Activated T-helper 1 cell treated with anti-CD3 and anti-CD28 coated beads, Interleukin-12 subunit alpha, Interleukin-12 subunit beta, Interleukin-2, Interleukin-4 antibody, amounts not matched to agents 30 ng/mL and 10 ng/mL and 1 ng/mL, durations not matched to agents 14 hours and 24 hours and 36 hours (primary cell): ENCODE measurements at regions not wholly inside any gene's neighbourhood (a gene's known extent, or its start where the extent isn't known, plus 50 kb on each side); places are given as distances from the start of the nearest gene placed in this dataset.
"Not testable (repeated sequence)": the region's sequence is repeated elsewhere in the genome, so short reads cannot be mapped to it uniquely, and the experiment has no call there.

ENCODE experiments used
- DNase-seq: peaks from one replicate; pipeline ENCODE4 v3.0.0; 2021; ENCODE audit warnings: low spot score
- H3K27ac Mint-ChIP-seq: one replicate; pipeline ENCODE4 v1.8.0; 2021; ENCODE audit warnings: mild to moderate bottlenecking, mixed read lengths
- H3K27me3 Mint-ChIP-seq: one replicate; pipeline ENCODE4 v1.8.0; 2022; ENCODE audit warnings: mild to moderate bottlenecking, moderate library complexity, mixed read lengths; ENCODE audit not compliant: insufficient read depth
- H3K36me3 Mint-ChIP-seq: one replicate; pipeline ENCODE4 v1.8.0; 2021; ENCODE audit warnings: low read depth, mixed read lengths
- H3K4me1 Mint-ChIP-seq: one replicate; pipeline ENCODE4 v1.8.0; 2021; ENCODE audit warnings: low read depth, mixed read lengths
- H3K4me3 Mint-ChIP-seq: one replicate; pipeline ENCODE4 v1.8.0; 2021; ENCODE audit warnings: mild to moderate bottlenecking, moderate library complexity, mixed read lengths
- H3K9me3 Mint-ChIP-seq: one replicate; pipeline ENCODE4 v1.8.0; 2021; ENCODE audit warnings: mixed read lengths
- intact Hi-C: fragments of 100-400 bp; cut with micrococcal nuclease; formaldehyde crosslinking; loops from one replicate; pipeline ENCODE4 v1.15.1; 2024

GRCh38 chr2:209239585-209239938 is 184.3 kb upstream of the MAP2 start:
- Mint-ChIP-seq H3K27me3 (no peaks in the 10 kb centered on the region), H3K4me1 (no peaks in the 10 kb centered on the region), H3K36me3 (no peaks in the 10 kb centered on the region), H3K27ac (no peak overlapping the region), H3K9me3 (peaks cover 10% of the 10 kb centered on the region), H3K4me3 (no peak overlapping the region)
- intact Hi-C loops = no loop called here
- DNase-seq = no peak

GRCh38 chr2:209240204-209240603 is 183.6 kb upstream of the MAP2 start:
- Mint-ChIP-seq H3K4me1 (no peaks in the 10 kb centered on the region), H3K27ac (no peak overlapping the region), H3K27me3 (no peaks in the 10 kb centered on the region), H3K36me3 (no peaks in the 10 kb centered on the region), H3K9me3 (peaks cover 10% of the 10 kb centered on the region), H3K4me3 (no peak overlapping the region)
- intact Hi-C loops = no loop called here
- DNase-seq = no peak

DNA sequence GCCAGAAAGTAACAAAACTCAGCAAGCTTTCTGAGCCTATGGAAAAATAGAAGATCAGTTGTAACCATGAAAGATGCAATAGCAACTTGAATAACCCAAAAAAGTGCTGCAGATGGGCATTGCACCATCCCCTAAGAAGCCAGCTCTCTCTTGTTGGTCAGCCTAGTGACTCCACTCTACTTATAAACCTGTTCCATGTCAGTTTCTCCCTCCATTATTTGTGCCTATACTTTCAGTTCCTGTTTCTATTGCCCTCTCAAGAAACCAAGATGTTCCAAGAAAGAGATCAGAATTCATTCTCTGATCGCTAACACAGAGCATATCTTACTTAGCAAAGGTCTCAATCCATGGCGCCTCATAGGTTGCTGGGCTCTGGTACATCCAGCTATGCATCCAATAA is 170.3 kb upstream of the MAP2 start:
- no peaks in the 10 kb centered on the region for H3K36me3 Mint-ChIP-seq
- H3K9me3 Mint-ChIP-seq = no peaks in the 10 kb centered on the region
- intact Hi-C loops = no loop called here
- no peak for DNase-seq
- H3K4me3 Mint-ChIP-seq = no peak overlapping the region
- no peak overlapping the region for H3K27ac Mint-ChIP-seq
- no peaks in the 10 kb centered on the region for H3K4me1 Mint-ChIP-seq
- H3K27me3 Mint-ChIP-seq = no peaks in the 10 kb centered on the region

DNA sequence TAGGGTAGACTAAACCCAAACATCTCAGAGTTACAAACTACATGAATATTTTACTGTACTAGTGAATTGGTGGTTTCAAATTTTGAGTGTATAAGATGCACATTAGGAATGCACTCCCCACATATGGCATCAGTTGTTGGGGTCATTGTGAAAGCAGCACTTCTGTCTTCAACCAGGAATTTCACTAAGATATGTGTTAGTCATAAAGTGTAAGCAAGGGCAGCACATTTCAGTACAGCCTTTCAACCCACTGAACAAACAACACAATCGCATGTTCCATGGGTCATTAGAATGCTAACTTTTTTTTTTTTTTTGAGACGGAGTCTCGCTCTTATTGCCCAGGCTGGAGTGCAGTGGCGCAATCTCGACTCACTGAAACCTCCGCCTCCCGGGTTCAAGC is 164.1 kb upstream of the MAP2 start:
- Mint-ChIP-seq H3K4me3 (no peak overlapping the region), H3K36me3 (no peaks in the 10 kb centered on the region), H3K27ac (no peak overlapping the region), H3K9me3 (no peaks in the 10 kb centered on the region), H3K4me1 (no peaks in the 10 kb centered on the region), H3K27me3 (no peaks in the 10 kb centered on the region)
- intact Hi-C loops = no loop called here
- no peak for DNase-seq

GRCh38 chr2:209260281-209260680 is 163.6 kb upstream of the MAP2 start:
- Mint-ChIP-seq H3K9me3 (no peaks in the 10 kb centered on the region), H3K27me3 (no peaks in the 10 kb centered on the region)

GRCh38 chr2:209261366-209262053 is 162.3 kb upstream of the MAP2 start:
- H3K27ac Mint-ChIP-seq, H3K36me3 Mint-ChIP-seq, H3K9me3 Mint-ChIP-seq, H3K4me3 Mint-ChIP-seq, H3K4me1 Mint-ChIP-seq, intact Hi-C loops, H3K27me3 Mint-ChIP-seq, DNase-seq: not testable (repeated sequence)

More at GRCh38 chr2:209260281-209260680, 163.6 kb upstream of the MAP2 start:
- intact Hi-C loops = no loop called here
- Mint-ChIP-seq H3K4me3 (no peak overlapping the region), H3K36me3 (no peaks in the 10 kb centered on the region), H3K27ac (no peak overlapping the region), H3K4me1 (no peaks in the 10 kb centered on the region)
- DNase-seq = no peak

DNA sequence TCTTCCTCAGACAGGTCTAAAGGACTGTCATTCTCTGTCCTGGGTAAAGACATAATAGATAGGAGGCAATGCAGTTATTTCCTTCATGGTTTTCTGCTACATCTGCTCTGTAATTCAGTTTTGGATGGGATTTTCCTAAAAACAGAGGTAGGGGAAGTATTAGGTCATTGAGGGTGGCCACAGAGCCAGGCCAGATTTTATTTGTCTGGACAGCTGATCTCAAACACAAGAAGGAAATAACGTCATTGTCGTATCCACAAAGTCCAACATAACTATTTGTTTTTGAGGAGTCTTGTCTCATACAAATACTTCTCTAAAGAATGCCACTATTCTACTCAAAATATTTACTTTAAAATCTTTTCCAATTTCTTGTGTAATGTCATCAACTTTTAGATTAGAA is 154.8 kb upstream of the MAP2 start:
- intact Hi-C loops = no loop called here
- Mint-ChIP-seq H3K27ac (no peak overlapping the region), H3K4me1 (no peaks in the 10 kb centered on the region), H3K9me3 (no peaks in the 10 kb centered on the region), H3K27me3 (no peaks in the 10 kb centered on the region), H3K36me3 (no peaks in the 10 kb centered on the region), H3K4me3 (no peak overlapping the region)
- no peak for DNase-seq

DNA sequence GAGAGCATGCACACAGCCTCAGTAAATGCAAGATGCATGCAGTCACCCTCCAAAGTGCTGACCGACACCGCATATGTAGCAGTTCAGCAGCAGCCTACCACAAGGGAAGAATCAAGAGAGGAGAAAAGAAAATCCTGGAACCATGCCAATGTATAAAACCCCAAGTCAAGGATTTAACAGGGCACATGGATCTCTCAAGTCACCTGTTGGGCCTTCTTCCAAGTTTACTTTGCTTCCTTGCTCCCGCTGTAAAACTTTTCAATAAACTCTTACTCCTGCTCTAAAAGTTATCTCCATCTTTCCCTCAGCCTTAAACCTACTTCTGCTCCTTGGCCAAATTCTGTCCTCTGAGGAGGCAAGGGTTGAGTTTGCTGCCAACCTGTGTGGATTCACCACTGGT is 147.8 kb upstream of the MAP2 start:
- Mint-ChIP-seq H3K4me3 (no peak overlapping the region), H3K27ac (no peak overlapping the region), H3K27me3 (no peaks in the 10 kb centered on the region), H3K36me3 (no peaks in the 10 kb centered on the region), H3K9me3 (no peaks in the 10 kb centered on the region), H3K4me1 (no peaks in the 10 kb centered on the region)
- no peak for DNase-seq
- intact Hi-C loops = no loop called here

GRCh38 chr2:209277444-209277843 is 146.4 kb upstream of the MAP2 start:
- intact Hi-C loops = no loop called here
- H3K4me1 Mint-ChIP-seq = no peaks in the 10 kb centered on the region
- no peak for DNase-seq
- no peak overlapping the region for H3K4me3 Mint-ChIP-seq
- H3K27me3 Mint-ChIP-seq = no peaks in the 10 kb centered on the region
- H3K27ac Mint-ChIP-seq = no peak overlapping the region
- no peaks in the 10 kb centered on the region for H3K9me3 Mint-ChIP-seq
- no peaks in the 10 kb centered on the region for H3K36me3 Mint-ChIP-seq

DNA sequence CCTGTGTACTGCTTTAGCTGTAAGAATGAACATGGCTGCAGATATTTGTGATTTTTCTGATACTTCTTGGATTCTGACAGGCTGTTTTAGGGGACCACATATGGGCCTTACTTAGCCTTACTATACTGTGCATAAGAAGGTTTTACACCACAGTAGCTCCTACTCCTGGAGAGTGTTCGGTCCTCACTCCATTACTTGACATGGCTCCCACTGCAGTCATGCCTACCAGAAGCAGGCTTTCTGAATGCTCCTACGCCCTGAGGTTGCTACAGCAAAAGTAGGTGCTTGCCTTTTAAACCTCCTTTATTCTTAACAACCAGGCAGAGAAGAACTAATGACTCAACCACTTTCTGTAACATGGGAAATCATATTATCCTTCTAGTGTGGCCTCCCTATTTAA is 125.2 kb upstream of the MAP2 start:
- no peak for DNase-seq
- intact Hi-C loops = no loop called here
- H3K4me1 Mint-ChIP-seq = no peaks in the 10 kb centered on the region
- H3K27me3 Mint-ChIP-seq = no peaks in the 10 kb centered on the region
- H3K36me3 Mint-ChIP-seq = no peaks in the 10 kb centered on the region
- no peaks in the 10 kb centered on the region for H3K9me3 Mint-ChIP-seq
- no peak overlapping the region for H3K27ac Mint-ChIP-seq
- no peak overlapping the region for H3K4me3 Mint-ChIP-seq

- intact Hi-C loops, H3K27me3 Mint-ChIP-seq, H3K36me3 Mint-ChIP-seq, H3K4me1 Mint-ChIP-seq, DNase-seq, H3K27ac Mint-ChIP-seq, H3K4me3 Mint-ChIP-seq, H3K9me3 Mint-ChIP-seq: not testable (repeated sequence)
Measured at GRCh38 chr2:209299478-209299877, 124.4 kb upstream of the MAP2 start.

GRCh38 chr2:209300766-209301165 is 123.1 kb upstream of the MAP2 start:
- H3K9me3 Mint-ChIP-seq, H3K27me3 Mint-ChIP-seq, H3K4me1 Mint-ChIP-seq, H3K4me3 Mint-ChIP-seq, H3K36me3 Mint-ChIP-seq, H3K27ac Mint-ChIP-seq, DNase-seq, intact Hi-C loops: not testable (repeated sequence)

DNA sequence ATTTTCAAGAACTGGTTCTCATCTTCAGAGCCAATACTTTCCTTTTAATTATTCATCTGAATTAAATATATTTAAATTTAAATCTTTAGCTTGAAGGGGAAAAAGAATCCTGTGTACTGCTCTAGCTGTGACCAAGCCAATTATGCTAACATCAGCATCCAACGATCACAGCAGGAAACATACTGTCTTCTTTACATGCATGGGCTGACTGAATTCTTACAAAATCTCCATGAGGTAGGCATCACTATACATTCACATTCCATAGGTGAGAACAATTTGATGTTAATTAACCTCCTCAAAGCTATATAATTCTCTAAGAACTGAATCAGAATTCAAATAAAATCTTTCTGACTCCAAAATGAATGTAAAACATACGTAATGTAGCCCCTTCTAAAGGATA is 118.8 kb upstream of the MAP2 start:
- no peaks in the 10 kb centered on the region for H3K4me1 Mint-ChIP-seq
- H3K36me3 Mint-ChIP-seq = no peaks in the 10 kb centered on the region
- DNase-seq = no peak
- no peaks in the 10 kb centered on the region for H3K9me3 Mint-ChIP-seq
- no peak overlapping the region for H3K4me3 Mint-ChIP-seq
- H3K27ac Mint-ChIP-seq = no peak overlapping the region
- H3K27me3 Mint-ChIP-seq = peaks cover 1% of the 10 kb centered on the region
- intact Hi-C loops = no loop called here

DNA sequence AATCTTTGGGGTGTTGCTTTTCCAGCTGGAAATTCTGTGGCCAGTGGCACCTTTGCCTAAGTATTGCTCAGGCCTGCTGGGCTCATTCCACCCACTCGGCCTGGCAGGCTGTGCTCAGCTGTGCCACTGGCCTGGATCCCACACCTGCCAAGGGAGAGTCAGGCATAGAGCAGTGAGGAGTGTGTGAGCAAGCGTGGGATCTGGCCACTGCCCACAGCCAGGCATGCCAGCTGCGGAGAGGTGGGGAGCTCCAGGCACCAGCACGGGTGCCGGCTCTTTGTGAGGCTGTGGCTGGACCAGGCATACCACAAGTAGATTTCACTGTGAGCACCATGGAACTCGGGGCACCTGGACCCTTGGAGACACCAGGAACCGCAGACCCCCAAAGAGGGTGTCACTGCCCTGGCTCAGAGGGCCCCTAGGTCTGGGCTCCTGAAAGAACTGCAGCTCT is 118.1 kb upstream of the MAP2 start:
- H3K9me3 Mint-ChIP-seq = no peaks in the 10 kb centered on the region
- intact Hi-C loops = no loop called here
- no peaks in the 10 kb centered on the region for H3K4me1 Mint-ChIP-seq
- DNase-seq = no peak
- H3K4me3 Mint-ChIP-seq = no peak overlapping the region
- no peak overlapping the region for H3K27ac Mint-ChIP-seq
- H3K36me3 Mint-ChIP-seq = no peaks in the 10 kb centered on the region
- peaks cover 1% of the 10 kb centered on the region for H3K27me3 Mint-ChIP-seq
